Ramos (cell line): ENCODE measurements at regions not wholly inside any gene's neighbourhood (a gene's known extent, or its start where the extent isn't known, plus 50 kb on each side); places are given as distances from the start of the nearest gene placed in this dataset.

Source experiments
- in situ Hi-C: fragments of 300-500 bp; cut with MboI; formaldehyde crosslinking; loops from one replicate; pipeline ENCODE4 v1.14.3; 2022; ENCODE audit warnings: low sequenced_read_pairs; ENCODE audit not compliant: unreplicated experiment

DNA sequence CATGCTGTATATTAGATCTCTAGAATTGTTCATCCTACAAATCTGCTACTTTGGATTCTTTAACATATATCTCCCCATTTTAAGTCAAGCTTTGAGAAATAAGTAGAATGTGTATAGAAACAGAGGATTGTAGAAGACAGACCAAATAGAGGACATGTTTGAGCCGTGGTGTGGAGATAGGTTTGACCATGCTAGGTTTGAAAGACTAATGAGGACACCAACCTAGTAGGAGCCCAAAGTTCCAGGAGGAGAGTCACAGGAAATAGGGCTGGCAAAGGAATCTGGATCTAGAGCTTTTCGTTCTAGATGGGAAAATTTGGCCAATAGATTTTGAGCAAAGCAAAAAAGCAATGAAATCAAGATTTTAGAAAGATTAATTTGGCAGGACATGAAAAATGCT lies 60.5 kb upstream of the TBX20 start:
- in situ Hi-C loops, result no loop called here

DNA sequence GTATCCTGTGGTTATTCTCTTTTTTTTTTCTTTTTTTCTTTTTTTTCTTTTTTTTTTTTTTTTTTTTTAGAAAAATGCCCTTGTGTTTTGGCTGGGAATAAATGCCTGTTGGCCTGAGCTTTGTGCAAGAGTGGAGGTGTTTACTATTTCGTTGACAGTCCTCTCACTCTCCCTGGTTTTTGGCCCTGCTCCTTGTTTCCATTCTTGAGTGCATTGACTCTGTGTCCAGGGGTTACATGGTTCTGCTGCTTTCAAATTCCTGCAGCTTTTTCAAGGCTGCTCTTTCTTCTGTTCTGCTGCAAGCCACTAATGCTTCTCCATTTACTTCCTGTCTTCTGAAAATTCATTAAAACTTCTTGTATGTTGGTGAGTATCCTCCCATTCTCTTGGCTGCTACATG lies 59.7 kb upstream of the TBX20 start:
- in situ Hi-C loops, result no loop called here
